Activated naive CD4-positive, alpha-beta T cell treated with anti-CD3 and anti-CD28 coated beads, Interleukin-2, amount 10 ng/mL, durations not matched to agents 7 days and 5 days (primary cell): ENCODE measurements at regions not wholly inside any gene's neighbourhood (a gene's known extent, or its start where the extent isn't known, plus 50 kb on each side); places are given as distances from the start of the nearest gene placed in this dataset.

ENCODE experiments used
- CTCF ChIA-PET: fragments of 350-600 bp; sonication (Branson Sonifier 250); formaldehyde crosslinking; loops from one replicate; lab custom pipeline; 2021; ENCODE audit warnings: antibody characterized with exemption; lab: Charles Lee
- DNase-seq: peaks from one replicate; pipeline ENCODE4 v3.0.0-alpha.2; 2020
- H3K27ac Mint-ChIP-seq: one replicate; pipeline ENCODE4 v1.8.0; 2021; ENCODE audit warnings: mild to moderate bottlenecking, moderate library complexity, mixed read lengths
- H3K27me3 Mint-ChIP-seq: one replicate; pipeline ENCODE4 v1.8.0; 2021; ENCODE audit warnings: mild to moderate bottlenecking, mixed read lengths
- H3K36me3 Mint-ChIP-seq: one replicate; pipeline ENCODE4 v1.8.0; 2021; ENCODE audit warnings: mixed read lengths
- H3K4me1 Mint-ChIP-seq: one replicate; pipeline ENCODE4 v1.8.0; 2021; ENCODE audit warnings: mixed read lengths
- H3K4me3 Mint-ChIP-seq: one replicate; pipeline ENCODE4 v1.8.0; 2021; ENCODE audit warnings: mild to moderate bottlenecking, moderate library complexity, mixed read lengths
- H3K9me3 Mint-ChIP-seq: one replicate; pipeline ENCODE4 v1.8.0; 2021; ENCODE audit warnings: mixed read lengths

- Mint-ChIP-seq H3K27me3 (no peaks in the 10 kb centered on the region), H3K36me3 (peaks cover 15% of the 10 kb centered on the region), H3K27ac (no peak overlapping the region), H3K4me1 (peaks cover 2% of the 10 kb centered on the region), H3K9me3 (peaks cover 6% of the 10 kb centered on the region), H3K4me3 (no peak overlapping the region)
- CTCF ChIA-PET: interaction anchor here (0.8 kb wide), 1 partner anchor 42 kb away, joined by 3 read pairs; no protein-coding TSS in a partner anchor
- no peak for DNase-seq
Observed at GRCh38 chr17:14004927-14005620, 64.2 kb upstream of the COX10 start.

GRCh38 chr17:14006249-14006942, 62.9 kb upstream of the COX10 start:
- peaks cover 9% of the 10 kb centered on the region for H3K36me3 Mint-ChIP-seq
- H3K27ac Mint-ChIP-seq: no peak overlapping the region
- no peaks in the 10 kb centered on the region for H3K27me3 Mint-ChIP-seq
- no peaks in the 10 kb centered on the region for H3K9me3 Mint-ChIP-seq
- no peak for DNase-seq
- H3K4me3 Mint-ChIP-seq: no peak overlapping the region
- H3K4me1 Mint-ChIP-seq: peaks cover 2% of the 10 kb centered on the region
- CTCF ChIA-PET: no interaction called here

- CTCF ChIA-PET: no interaction called here
- Mint-ChIP-seq H3K27me3 (no peaks in the 10 kb centered on the region), H3K4me1 (peaks cover 2% of the 10 kb centered on the region), H3K36me3 (peaks cover 4% of the 10 kb centered on the region), H3K27ac (no peak overlapping the region), H3K4me3 (no peak overlapping the region), H3K9me3 (no peaks in the 10 kb centered on the region)
- no peak for DNase-seq
Observed at GRCh38 chr17:14007951-14008350, 61.4 kb upstream of the COX10 start.

- peaks cover 9% of the 10 kb centered on the region for H3K27me3 Mint-ChIP-seq
- H3K27ac Mint-ChIP-seq: no peak overlapping the region
- H3K4me3 Mint-ChIP-seq: no peak overlapping the region
- no peaks in the 10 kb centered on the region for H3K4me1 Mint-ChIP-seq
- CTCF ChIA-PET: interaction anchor here (0.8 to 0.9 kb wide), 2 partner anchors 36 to 291 kb away, joined by 3 read pairs; no protein-coding TSS in a partner anchor
- no peaks in the 10 kb centered on the region for H3K36me3 Mint-ChIP-seq
- no peaks in the 10 kb centered on the region for H3K9me3 Mint-ChIP-seq
- no peak for DNase-seq
Observed at GRCh38 chr17:14011036-14011692, 58.1 kb upstream of the COX10 start.

GRCh38 chr17:14011740-14012405, 57.4 kb upstream of the COX10 start:
- Mint-ChIP-seq H3K4me3 (no peak overlapping the region), H3K27ac (no peak overlapping the region), H3K4me1 (no peaks in the 10 kb centered on the region), H3K27me3 (peaks cover 9% of the 10 kb centered on the region), H3K9me3 (no peaks in the 10 kb centered on the region), H3K36me3 (no peaks in the 10 kb centered on the region)
- CTCF ChIA-PET: no interaction called here
- no peak for DNase-seq

GRCh38 chr17:14014657-14015056, 54.6 kb upstream of the COX10 start:
- no peak overlapping the region for H3K4me3 Mint-ChIP-seq
- H3K27me3 Mint-ChIP-seq: peaks cover 9% of the 10 kb centered on the region
- no peak for DNase-seq
- CTCF ChIA-PET: no interaction called here
- peaks cover 8% of the 10 kb centered on the region for H3K4me1 Mint-ChIP-seq
- no peaks in the 10 kb centered on the region for H3K9me3 Mint-ChIP-seq
- no peaks in the 10 kb centered on the region for H3K36me3 Mint-ChIP-seq
- H3K27ac Mint-ChIP-seq: no peak overlapping the region

GRCh38 chr17:14015271-14015670, 54.0 kb upstream of the COX10 start:
- Mint-ChIP-seq H3K4me3 (no peak overlapping the region), H3K4me1 (peaks cover 12% of the 10 kb centered on the region), H3K36me3 (no peaks in the 10 kb centered on the region), H3K9me3 (no peaks in the 10 kb centered on the region), H3K27me3 (peaks cover 9% of the 10 kb centered on the region), H3K27ac (no peak overlapping the region)
- DNase-seq: no peak
- CTCF ChIA-PET: no interaction called here

GRCh38 chr17:14016858-14017257, 52.4 kb upstream of the COX10 start:
- no peak overlapping the region for H3K4me3 Mint-ChIP-seq
- no peaks in the 10 kb centered on the region for H3K9me3 Mint-ChIP-seq
- CTCF ChIA-PET: no interaction called here
- peaks cover 13% of the 10 kb centered on the region for H3K4me1 Mint-ChIP-seq
- no peaks in the 10 kb centered on the region for H3K36me3 Mint-ChIP-seq
- no peak for DNase-seq
- H3K27ac Mint-ChIP-seq: no peak overlapping the region
- H3K27me3 Mint-ChIP-seq: peaks cover 9% of the 10 kb centered on the region

- no peaks in the 10 kb centered on the region for H3K36me3 Mint-ChIP-seq
- no peak overlapping the region for H3K4me3 Mint-ChIP-seq
- CTCF ChIA-PET: no interaction called here
- H3K4me1 Mint-ChIP-seq: peaks cover 13% of the 10 kb centered on the region
- H3K27me3 Mint-ChIP-seq: peaks cover 9% of the 10 kb centered on the region
- peak overlapping the region; percentile 52 for H3K27ac Mint-ChIP-seq
- H3K9me3 Mint-ChIP-seq: no peaks in the 10 kb centered on the region
- DNase-seq: no peak
Observed at GRCh38 chr17:14019186-14019956, 49.9 kb upstream of the COX10 start.
